ENCODE measurements at regions not wholly inside any gene's neighbourhood (a gene's known extent, or its start where the extent isn't known, plus 50 kb on each side); places are given as distances from the start of the nearest gene placed in this dataset.

DNA sequence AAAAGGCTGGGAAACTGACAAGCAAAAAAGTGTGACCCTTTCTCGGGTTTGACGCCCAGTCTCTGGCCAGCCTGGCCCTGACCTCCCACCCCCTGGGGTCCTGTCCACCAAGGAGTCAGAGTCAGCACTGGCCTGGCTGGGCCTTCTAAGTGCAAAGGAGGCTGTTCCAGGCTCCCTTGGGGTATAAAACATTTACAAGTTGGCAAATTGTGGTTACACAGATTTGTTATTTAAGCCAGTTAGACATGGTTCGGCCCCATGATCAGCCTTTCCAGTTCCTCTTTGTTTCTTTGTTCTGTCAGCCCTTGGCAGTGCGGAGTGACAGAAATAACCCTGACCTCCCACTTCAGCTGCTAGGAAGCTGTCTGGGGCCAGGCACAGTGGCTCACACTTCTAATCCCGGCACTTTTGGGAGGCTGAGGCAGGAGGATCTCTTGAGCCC, 161.6 kb upstream of the RAB4A start:
- TF ChIP-seq CTCF (conservative IDR thresholded peaks at IDR 0.05) (no peak), ZFX (IDR thresholded peaks at IDR 0.05) (no peak)

All from C4-2B (cell line).